Loucy (cell line): ENCODE measurements at regions not wholly inside any gene's neighbourhood (a gene's known extent, or its start where the extent isn't known, plus 50 kb on each side); places are given as distances from the start of the nearest gene placed in this dataset.
"Not testable (repeated sequence)": the region's sequence is repeated elsewhere in the genome, so short reads cannot be mapped to it uniquely, and the experiment has no call there.

Source experiments
- H2AFZ ChIP-seq: fragments of 200-600 bp; sonication (generic); 2 replicates; pipeline ENCODE4 v1.6.0; 2016; ENCODE audit warnings: antibody characterized with exemption, mild to moderate bottlenecking, low read length, moderate library complexity
- H3F3A ChIP-seq: fragments of 200-600 bp; 2 replicates; pipeline ENCODE4 v1.6.0; 2016; ENCODE audit warnings: antibody characterized with exemption, low read depth, mild to moderate bottlenecking
- H3K27me3 ChIP-seq: fragments of 200-600 bp; sonication (generic); 2 replicates; pipeline ENCODE4 v1.6.1; 2014; ENCODE audit warnings: low read length, mild to moderate bottlenecking; ENCODE audit not compliant: insufficient read depth, poor library complexity, severe bottlenecking
- H3K36me3 ChIP-seq: fragments of 200-600 bp; sonication (generic); 2 replicates; pipeline ENCODE4 v1.6.1; 2016; ENCODE audit warnings: low read length; ENCODE audit not compliant: insufficient read depth
- H3K4me1 ChIP-seq: fragments of 200-600 bp; sonication (generic); 2 replicates; pipeline ENCODE4 v1.5.1; 2014; ENCODE audit warnings: low read length, mild to moderate bottlenecking; ENCODE audit not compliant: insufficient read depth, poor library complexity, severe bottlenecking
- H3K4me2 ChIP-seq: fragments of 200-600 bp; sonication (generic); 2 replicates; pipeline ENCODE4 v1.6.0; 2014; ENCODE audit warnings: antibody characterized with exemption, low read length, low read depth, mild to moderate bottlenecking; ENCODE audit not compliant: poor library complexity, severe bottlenecking
- H3K4me3 ChIP-seq: fragments of 200-600 bp; sonication (generic); 2 replicates; pipeline ENCODE4 v1.5.1; 2014; ENCODE audit warnings: low read length, mild to moderate bottlenecking, mixed read lengths; ENCODE audit not compliant: poor library complexity, severe bottlenecking
- H3K79me2 ChIP-seq: fragments of 200-600 bp; sonication (generic); 2 replicates; pipeline ENCODE4 v1.6.1; 2014; ENCODE audit warnings: low read length; ENCODE audit not compliant: insufficient read depth
- H3K9ac ChIP-seq: fragments of 200-600 bp; sonication (generic); 2 replicates; pipeline ENCODE4 v1.6.0; 2014; ENCODE audit warnings: mild to moderate bottlenecking, low read depth, low read length, moderate library complexity; ENCODE audit not compliant: poor library complexity, severe bottlenecking
- H3K9me2 ChIP-seq: fragments of 200-600 bp; sonication (generic); replicated peaks from 2 replicates; pipeline ENCODE4 v1.6.1; 2016; ENCODE audit warnings: low read depth, low read length, mixed read lengths
- H3K9me3 ChIP-seq: fragments of 200-600 bp; sonication (generic); 2 replicates; pipeline ENCODE4 v1.6.1; 2014; ENCODE audit warnings: mild to moderate bottlenecking, antibody characterized with exemption, low read length, low read depth; ENCODE audit not compliant: insufficient read depth
- H4K20me1 ChIP-seq: fragments of 200-600 bp; sonication (generic); 2 replicates; pipeline ENCODE4 v1.6.0; 2014; ENCODE audit warnings: antibody characterized with exemption, low read length, mild to moderate bottlenecking; ENCODE audit not compliant: insufficient read depth, poor library complexity, severe bottlenecking
- EZH2phosphoT487 ChIP-seq: fragments of 200-600 bp; IDR thresholded peaks from 2 replicates; pipeline ENCODE4 v1.6.1; 2018; ENCODE audit warnings: antibody characterized with exemption, mild to moderate bottlenecking, moderate library complexity, borderline replicate concordance
- TF ChIP-seq, protein P1 (sequence below): fragments of 200-600 bp; sonication (generic); conservative IDR thresholded peaks from 2 replicates; pipeline ENCODE4 v1.5.1; 2014; ENCODE audit warnings: mild to moderate bottlenecking, antibody characterized with exemption, low read length

GRCh38 chr6:14559746-14560536 is 442.4 kb downstream of the CD83 start:
- Histone ChIP-seq H4K20me1 (no peaks in the 10 kb centered on the region), H3K9me2 (no peaks in the 10 kb centered on the region), H3K27me3 (no peaks in the 10 kb centered on the region), H3K36me3 (no peaks in the 10 kb centered on the region), H3K4me1 (peaks cover 4% of the 10 kb centered on the region), H3K4me3 (no peak overlapping the region), H3F3A (no peaks in the 10 kb centered on the region), H3K9ac (no peak overlapping the region), H3K9me3 (no peaks in the 10 kb centered on the region; the same call in 1 of the 2 replicates), H3K79me2 (no peaks in the 10 kb centered on the region), H2AFZ (0 out of 2 replicates have a peak overlapping the region, but pooled peaks have one; percentile 6), H3K4me2 (no peak overlapping the region)
- TF ChIP-seq, protein P1, sequence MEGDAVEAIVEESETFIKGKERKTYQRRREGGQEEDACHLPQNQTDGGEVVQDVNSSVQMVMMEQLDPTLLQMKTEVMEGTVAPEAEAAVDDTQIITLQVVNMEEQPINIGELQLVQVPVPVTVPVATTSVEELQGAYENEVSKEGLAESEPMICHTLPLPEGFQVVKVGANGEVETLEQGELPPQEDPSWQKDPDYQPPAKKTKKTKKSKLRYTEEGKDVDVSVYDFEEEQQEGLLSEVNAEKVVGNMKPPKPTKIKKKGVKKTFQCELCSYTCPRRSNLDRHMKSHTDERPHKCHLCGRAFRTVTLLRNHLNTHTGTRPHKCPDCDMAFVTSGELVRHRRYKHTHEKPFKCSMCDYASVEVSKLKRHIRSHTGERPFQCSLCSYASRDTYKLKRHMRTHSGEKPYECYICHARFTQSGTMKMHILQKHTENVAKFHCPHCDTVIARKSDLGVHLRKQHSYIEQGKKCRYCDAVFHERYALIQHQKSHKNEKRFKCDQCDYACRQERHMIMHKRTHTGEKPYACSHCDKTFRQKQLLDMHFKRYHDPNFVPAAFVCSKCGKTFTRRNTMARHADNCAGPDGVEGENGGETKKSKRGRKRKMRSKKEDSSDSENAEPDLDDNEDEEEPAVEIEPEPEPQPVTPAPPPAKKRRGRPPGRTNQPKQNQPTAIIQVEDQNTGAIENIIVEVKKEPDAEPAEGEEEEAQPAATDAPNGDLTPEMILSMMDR, result no peak
- no peak for TF ChIP-seq EZH2phosphoT487

- H3K36me3 ChIP-seq, H3K4me3 ChIP-seq, H3F3A ChIP-seq, H2AFZ ChIP-seq, H3K27me3 ChIP-seq, H3K9me2 ChIP-seq, H3K9ac ChIP-seq, H3K4me2 ChIP-seq, H4K20me1 ChIP-seq, H3K9me3 ChIP-seq, H3K4me1 ChIP-seq, H3K79me2 ChIP-seq: not testable (repeated sequence)
Observed at GRCh38 chr6:14561563-14561962, 444.0 kb downstream of the CD83 start.

DNA sequence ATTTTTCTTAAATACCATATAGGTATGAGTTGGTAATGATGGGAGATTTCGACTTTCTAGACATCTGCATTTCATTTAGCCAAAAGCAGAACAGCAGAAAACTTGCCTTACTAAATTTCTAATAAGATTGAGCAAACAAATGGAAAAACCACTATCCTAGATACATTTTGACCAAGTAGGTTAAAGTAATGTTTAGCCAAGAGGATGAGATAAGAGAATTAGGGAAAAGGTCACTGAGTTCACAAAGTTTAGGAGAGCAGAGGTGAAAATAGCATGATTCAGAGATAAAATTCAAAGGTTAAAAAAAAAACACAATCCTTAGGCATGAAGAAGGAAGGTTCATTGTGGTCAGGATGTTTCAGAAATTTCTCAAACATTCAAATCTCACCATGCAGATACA is 450.3 kb downstream of the CD83 start:
- H4K20me1 ChIP-seq, result no peaks in the 10 kb centered on the region
- H3K9me2 ChIP-seq, result no peaks in the 10 kb centered on the region
- no peaks in the 10 kb centered on the region for H3K36me3 ChIP-seq
- H3K4me3 ChIP-seq, result no peak overlapping the region
- no peak for TF ChIP-seq EZH2phosphoT487
- TF ChIP-seq, protein P1, result no peak
- H3K9me3 ChIP-seq, result no peaks in the 10 kb centered on the region; the same call in 1 of the 2 replicates
- H3K27me3 ChIP-seq, result no peaks in the 10 kb centered on the region
- H2AFZ ChIP-seq, result no peak overlapping the region
- no peaks in the 10 kb centered on the region for H3K79me2 ChIP-seq
- peaks cover 17% of the 10 kb centered on the region for H3K4me1 ChIP-seq
- no peaks in the 10 kb centered on the region; the same call in 1 of the 2 replicates for H3F3A ChIP-seq
- H3K4me2 ChIP-seq, result no peak overlapping the region
- H3K9ac ChIP-seq, result no peak overlapping the region

DNA sequence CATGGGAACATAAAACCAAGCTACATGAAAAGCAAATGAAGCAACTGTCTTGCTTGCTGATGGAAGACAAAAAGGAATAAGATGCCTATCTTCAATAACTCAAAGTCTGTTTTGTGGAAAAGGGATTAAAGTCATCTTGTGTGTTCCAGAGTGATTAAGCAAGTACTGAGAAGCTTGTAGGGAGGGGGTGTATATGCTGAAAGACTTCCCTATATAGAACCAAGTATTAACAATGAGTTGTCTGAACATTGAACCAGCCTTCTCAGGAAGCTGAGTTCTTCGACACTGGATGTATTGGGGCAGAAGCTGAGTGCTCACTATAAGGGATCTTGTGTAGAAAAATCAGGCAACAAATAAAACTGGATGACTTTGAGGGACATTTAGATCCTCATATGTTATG is 451.8 kb downstream of the CD83 start:
- Histone ChIP-seq H3K9me2 (no peaks in the 10 kb centered on the region), H3K4me2 (no peak overlapping the region), H3K9me3 (no peaks in the 10 kb centered on the region), H3K4me3 (no peak overlapping the region), H3K4me1 (peaks cover 28% of the 10 kb centered on the region), H3K9ac (no peak overlapping the region), H2AFZ (no peak overlapping the region), H3K27me3 (no peaks in the 10 kb centered on the region), H4K20me1 (no peaks in the 10 kb centered on the region), H3F3A (no peaks in the 10 kb centered on the region; the same call in 1 of the 2 replicates), H3K79me2 (no peaks in the 10 kb centered on the region), H3K36me3 (no peaks in the 10 kb centered on the region)
- TF ChIP-seq, protein P1, result no peak
- no peak for TF ChIP-seq EZH2phosphoT487

- not testable (repeated sequence) for H3K9me3 ChIP-seq, H4K20me1 ChIP-seq, H3K9me2 ChIP-seq, H3F3A ChIP-seq, H3K27me3 ChIP-seq, H3K4me2 ChIP-seq, H3K36me3 ChIP-seq, H2AFZ ChIP-seq, H3K9ac ChIP-seq, H3K79me2 ChIP-seq, H3K4me3 ChIP-seq
- peaks cover 31% of the 10 kb centered on the region for H3K4me1 ChIP-seq
Observed at GRCh38 chr6:14569874-14570273, 452.3 kb downstream of the CD83 start.
